Mesenchymal stem cell (in vitro differentiated cells and primary cell): ENCODE measurements at regions not wholly inside any gene's neighbourhood (a gene's known extent, or its start where the extent isn't known, plus 50 kb on each side); places are given as distances from the start of the nearest gene placed in this dataset.

Experiments
- DNase-seq: peaks from one replicate; pipeline ENCODE4 v3.0.0-alpha.2; 2013
- H2AFZ ChIP-seq: one replicate; pipeline ENCODE4 v1.6.1; 2013; ENCODE audit warnings: low read depth, mild to moderate bottlenecking, control low read depth, inconsistent platforms, low read length, moderate library complexity
- H2AK5ac ChIP-seq: 2 replicates; pipeline ENCODE4 v1.6.1; 2013; ENCODE audit warnings: low read length, moderate library complexity, mild to moderate bottlenecking, inconsistent platforms; ENCODE audit not compliant: severe bottlenecking
- H2BK120ac ChIP-seq: one replicate; pipeline ENCODE4 v1.6.1; 2013; ENCODE audit warnings: low read depth, mild to moderate bottlenecking, inconsistent platforms, low read length, moderate library complexity
- H2BK12ac ChIP-seq, 2 experiments: one replicate each; pipeline ENCODE4 v1.6.1; 2013; ENCODE audit warnings: inconsistent platforms in 2 of 2, low read length in 2 of 2, mild to moderate bottlenecking in 2 of 2, moderate library complexity in 2 of 2, control low read depth in 1 of 2
- H2BK15ac ChIP-seq: one replicate; pipeline ENCODE4 v1.6.1; 2013; ENCODE audit warnings: mild to moderate bottlenecking, low read depth, inconsistent platforms; ENCODE audit not compliant: poor library complexity, severe bottlenecking
- H2BK5ac ChIP-seq: 2 replicates; pipeline ENCODE4 v1.6.1; 2013; ENCODE audit warnings: low read depth, mild to moderate bottlenecking, low read length, control low read depth, inconsistent platforms; ENCODE audit not compliant: poor library complexity, severe bottlenecking
- H3K14ac ChIP-seq, 2 experiments: one replicate each; pipeline ENCODE4 v1.6.1; 2013; ENCODE audit warnings: inconsistent platforms in 2 of 2, low read length in 2 of 2, control low read depth in 1 of 2, mild to moderate bottlenecking in 1 of 2, moderate library complexity in 1 of 2
- H3K18ac ChIP-seq, 2 experiments: one replicate each; pipeline ENCODE4 v1.6.1; 2013; ENCODE audit warnings: inconsistent platforms in 2 of 2, low read length in 2 of 2, control low read depth in 1 of 2, low read depth in 1 of 2, mild to moderate bottlenecking in 1 of 2
- H3K23ac ChIP-seq, 2 experiments: one replicate each; pipeline ENCODE4 v1.6.1; 2013; ENCODE audit warnings: inconsistent platforms in 2 of 2, low read length in 2 of 2, mild to moderate bottlenecking in 2 of 2, moderate library complexity in 2 of 2, control low read depth in 1 of 2
- H3K27ac ChIP-seq: 2 replicates; pipeline ENCODE4 v1.5.1; 2013; ENCODE audit warnings: mild to moderate bottlenecking, moderate library complexity, low read length, control low read depth, inconsistent platforms; ENCODE audit not compliant: poor library complexity, severe bottlenecking
- H3K27me3 ChIP-seq, 2 experiments: 2 replicates each; pipeline versions ENCODE4 v1.6.1 to v1.7.0; 2013; ENCODE audit warnings: low read length in 2 of 2, mild to moderate bottlenecking in 2 of 2, moderate library complexity in 2 of 2, control low read depth in 1 of 2, inconsistent platforms in 1 of 2; ENCODE audit not compliant: control insufficient read depth in 1 of 2, insufficient read depth in 1 of 2
- H3K36me3 ChIP-seq, 2 experiments: 2 replicates each; pipeline versions ENCODE4 v1.6.1 to v1.7.0; 2013; ENCODE audit warnings: low read length in 2 of 2, control low read depth in 1 of 2, inconsistent platforms in 1 of 2, low read depth in 1 of 2, mild to moderate bottlenecking in 1 of 2; ENCODE audit not compliant: insufficient read depth in 2 of 2, control insufficient read depth in 1 of 2
- H3K4ac ChIP-seq, 2 experiments: one replicate each; pipeline ENCODE4 v1.6.1; 2013; ENCODE audit warnings: inconsistent platforms in 2 of 2, low read length in 2 of 2, mild to moderate bottlenecking in 2 of 2, moderate library complexity in 2 of 2, control low read depth in 1 of 2, low read depth in 1 of 2
- H3K4me1 ChIP-seq: 2 replicates; pipeline ENCODE4 v1.6.1; 2013; ENCODE audit warnings: low read depth, low read length, control low read depth; ENCODE audit not compliant: control insufficient read depth, insufficient read depth
- H3K4me2 ChIP-seq: 2 replicates; pipeline ENCODE4 v1.6.1; 2013; ENCODE audit warnings: low read length, mild to moderate bottlenecking, inconsistent platforms; ENCODE audit not compliant: poor library complexity, severe bottlenecking
- H3K4me3 ChIP-seq, 2 experiments: 2 replicates each; pipeline versions ENCODE4 v1.5.1 to v1.7.0; 2013; ENCODE audit warnings: low read length in 2 of 2, mild to moderate bottlenecking in 2 of 2, control low read depth in 1 of 2, low read depth in 1 of 2; ENCODE audit not compliant: insufficient read depth in 1 of 2
- H3K79me1 ChIP-seq: replicated peaks from 2 replicates; pipeline ENCODE4 v1.6.1; 2013; ENCODE audit warnings: mild to moderate bottlenecking, control low read depth, low read length, inconsistent platforms; ENCODE audit not compliant: poor library complexity, severe bottlenecking
- H3K9ac ChIP-seq: 2 replicates; pipeline ENCODE4 v1.7.0; 2013; ENCODE audit warnings: mild to moderate bottlenecking, low read length, moderate library complexity
- H3K9me3 ChIP-seq: 2 replicates; pipeline ENCODE4 v1.7.0; 2013; ENCODE audit warnings: mild to moderate bottlenecking, low read length; ENCODE audit not compliant: control insufficient read depth
- H4K8ac ChIP-seq: one replicate; pipeline ENCODE4 v1.6.1; 2013; ENCODE audit warnings: inconsistent platforms, mild to moderate bottlenecking, low read length, moderate library complexity
- H4K91ac ChIP-seq: one replicate; pipeline ENCODE4 v1.6.1; 2013; ENCODE audit warnings: mild to moderate bottlenecking, low read length, inconsistent platforms
- WGBS: methylation state at CpG from one replicate; pipeline ENCODE4 v1.1.7; 2013; ENCODE audit warnings: mixed read lengths; 5-methylcytosine and 5-hydroxymethylcytosine counted together

GRCh38 chr5:2125901-2126265, 243.2 kb upstream of the IRX4 start:
- Histone ChIP-seq H2BK120ac (no peak overlapping the region), H4K8ac (no peak overlapping the region), H3K27ac (no peak overlapping the region), H3K4me3 (no peak overlapping the region), H3K14ac (no peak overlapping the region), H3K27me3 (peaks cover 0 to 20% of the 10 kb centered on the region in 2 experiments), H3K4me2 (no peak overlapping the region), H2AFZ (no peak overlapping the region), H3K9me3 (peaks cover 4% of the 10 kb centered on the region), H2AK5ac (no peak overlapping the region), H3K23ac (no peak overlapping the region), H3K36me3 (no peaks in the 10 kb centered on the region), H2BK12ac (no peak overlapping the region), H2BK5ac (no peak overlapping the region), H3K79me1 (no peaks in the 10 kb centered on the region), H3K18ac (no peak overlapping the region), H3K9ac (no peak overlapping the region), H4K91ac (no peak overlapping the region), H2BK15ac (no peak overlapping the region), H3K4ac (no peak overlapping the region), H3K4me1 (peaks cover 1% of the 10 kb centered on the region)
- 82% methylated on average over 7 of the region's 7 CpGs for WGBS
- DNase-seq: no peak

GRCh38 chr5:2125171-2125900, 242.6 kb upstream of the IRX4 start:
- Histone ChIP-seq H3K9ac (no peak overlapping the region), H3K79me1 (no peaks in the 10 kb centered on the region), H2AK5ac (no peak overlapping the region), H2AFZ (no peak overlapping the region), H3K9me3 (peaks cover 4% of the 10 kb centered on the region), H2BK12ac (no peak overlapping the region), H3K4me1 (peaks cover 1% of the 10 kb centered on the region), H2BK120ac (no peak overlapping the region), H3K14ac (no peak overlapping the region), H2BK5ac (no peak overlapping the region), H4K8ac (no peak overlapping the region), H3K23ac (no peak overlapping the region), H3K36me3 (no peaks in the 10 kb centered on the region), H3K4me3 (no peak overlapping the region), H4K91ac (no peak overlapping the region), H3K4me2 (no peak overlapping the region), H3K27me3 (peaks cover 0 to 15% of the 10 kb centered on the region in 2 experiments), H3K27ac (no peak overlapping the region), H2BK15ac (no peak overlapping the region), H3K4ac (no peak overlapping the region), H3K18ac (no peak overlapping the region)
- 46% methylated on average over 8 of the region's 8 CpGs for WGBS
- no peak for DNase-seq

GRCh38 chr5:2124434-2125170, 241.9 kb upstream of the IRX4 start:
- no peak overlapping the region for H3K4me2 ChIP-seq
- H3K36me3 ChIP-seq: no peaks in the 10 kb centered on the region
- no peak overlapping the region for H3K23ac ChIP-seq
- H3K4me3 ChIP-seq: no peak overlapping the region
- no peak overlapping the region for H3K27ac ChIP-seq
- no peak overlapping the region for H3K9ac ChIP-seq
- H2BK12ac ChIP-seq: no peak overlapping the region
- peaks cover 0 to 8% of the 10 kb centered on the region in 2 experiments for H3K27me3 ChIP-seq
- no peaks in the 10 kb centered on the region for H3K79me1 ChIP-seq
- H3K4me1 ChIP-seq: peaks cover 1% of the 10 kb centered on the region
- no peak for DNase-seq
- H3K9me3 ChIP-seq: peaks cover 4% of the 10 kb centered on the region
- 84% methylated on average over 14 of the region's 14 CpGs for WGBS
- H2BK15ac ChIP-seq: no peak overlapping the region
- no peak overlapping the region for H3K4ac ChIP-seq
- H4K8ac ChIP-seq: no peak overlapping the region
- no peak overlapping the region for H2BK120ac ChIP-seq
- no peak overlapping the region for H4K91ac ChIP-seq
- no peak overlapping the region for H3K14ac ChIP-seq
- H3K18ac ChIP-seq: no peak overlapping the region
- no peak overlapping the region for H2AK5ac ChIP-seq
- H2BK5ac ChIP-seq: no peak overlapping the region
- no peak overlapping the region for H2AFZ ChIP-seq

GRCh38 chr5:2123874-2124273, 241.1 kb upstream of the IRX4 start:
- Histone ChIP-seq H3K4me1 (peaks cover 1% of the 10 kb centered on the region), H3K27me3 (peaks cover 0 to 8% of the 10 kb centered on the region in 2 experiments), H4K91ac (no peak overlapping the region), H3K79me1 (no peaks in the 10 kb centered on the region), H2AK5ac (no peak overlapping the region), H2BK12ac (no peak overlapping the region), H2BK120ac (no peak overlapping the region), H3K27ac (no peak overlapping the region), H2BK15ac (no peak overlapping the region), H3K14ac (no peak overlapping the region), H3K4ac (no peak overlapping the region), H3K4me3 (no peak overlapping the region), H3K36me3 (no peaks in the 10 kb centered on the region), H2BK5ac (no peak overlapping the region), H3K4me2 (no peak overlapping the region), H3K18ac (no peak overlapping the region), H3K23ac (no peak overlapping the region), H2AFZ (no peak overlapping the region), H3K9me3 (peaks cover 4% of the 10 kb centered on the region), H4K8ac (no peak overlapping the region), H3K9ac (no peak overlapping the region)
- DNase-seq: no peak
- 83% methylated on average over 7 of the region's 7 CpGs for WGBS
